Neural crest cell (in vitro differentiated cells): ENCODE measurements at regions not wholly inside any gene's neighbourhood (a gene's known extent, or its start where the extent isn't known, plus 50 kb on each side); places are given as distances from the start of the nearest gene placed in this dataset.
"Not testable (repeated sequence)": the region's sequence is repeated elsewhere in the genome, so short reads cannot be mapped to it uniquely, and the experiment has no call there.

Source experiments
- DNase-seq: peaks from one replicate; pipeline ENCODE4 v3.0.0; 2021; ENCODE audit warnings: low read depth, mixed read lengths, low spot score
- H3K27ac Mint-ChIP-seq: one replicate; pipeline ENCODE4 v1.8.0; 2021; ENCODE audit warnings: mild to moderate bottlenecking, mixed read lengths; ENCODE audit not compliant: unreplicated experiment
- H3K27me3 Mint-ChIP-seq: 2 replicates; pipeline ENCODE4 v1.8.0; 2021; ENCODE audit warnings: low read depth, mild to moderate bottlenecking, mixed read lengths
- H3K36me3 Mint-ChIP-seq: 2 replicates; pipeline ENCODE4 v1.8.0; 2021; ENCODE audit warnings: low read depth, mild to moderate bottlenecking, mixed read lengths
- H3K4me1 Mint-ChIP-seq: 2 replicates; pipeline ENCODE4 v1.8.0; 2021; ENCODE audit warnings: mixed read lengths
- H3K4me3 Mint-ChIP-seq: one replicate; pipeline ENCODE4 v1.8.0; 2021; ENCODE audit warnings: mild to moderate bottlenecking, mixed read lengths
- H3K9me3 Mint-ChIP-seq: 2 replicates; pipeline ENCODE4 v1.8.0; 2021; ENCODE audit warnings: mixed read lengths
- CTCF ChIP-seq: fragments of 200-600 bp; sonication (generic); conservative IDR thresholded peaks from 2 replicates; pipeline ENCODE4 v1.5.0; 2021; ENCODE audit warnings: antibody characterized with exemption, mild to moderate bottlenecking

DNA sequence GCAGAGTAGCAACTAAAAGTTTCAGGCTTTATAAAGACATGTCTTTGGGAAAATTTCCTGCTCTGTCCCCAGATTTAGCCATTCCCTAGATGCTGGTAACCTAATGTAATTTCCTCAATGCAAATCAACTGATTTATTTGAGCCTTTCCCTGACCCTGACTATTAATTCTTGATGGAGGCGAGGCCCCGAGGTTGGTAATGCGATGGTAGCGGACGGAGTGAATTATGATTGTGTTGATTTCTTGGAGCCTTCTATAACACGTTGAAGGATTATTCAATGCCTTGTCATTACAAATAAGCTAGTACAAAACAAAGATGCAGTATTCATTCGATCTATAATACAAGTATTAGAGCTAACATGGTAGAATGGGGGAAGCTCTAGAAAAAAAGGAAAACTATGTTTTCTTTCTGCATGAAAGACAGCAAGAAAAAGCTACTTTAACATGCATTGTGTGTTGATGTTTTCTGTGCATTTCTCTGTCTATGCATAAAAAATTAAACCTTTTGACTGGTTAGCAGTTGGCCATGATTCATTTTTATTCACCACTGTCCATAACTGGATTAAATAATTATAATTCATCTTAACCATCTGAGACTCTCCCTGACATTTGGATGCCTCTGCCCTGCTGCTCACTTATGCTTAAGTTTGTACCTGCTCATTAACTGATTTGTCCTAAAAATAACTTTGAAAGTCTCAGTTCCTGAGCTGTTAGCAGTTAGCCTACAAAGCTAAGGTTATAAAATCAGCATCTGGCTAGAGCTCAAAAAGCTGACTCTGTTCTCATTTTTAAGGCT is 490.2 kb upstream of the NUDT12 start:
- Mint-ChIP-seq H3K27me3 (no peaks in the 10 kb centered on the region), H3K9me3 (no peaks in the 10 kb centered on the region), H3K4me1 (no peaks in the 10 kb centered on the region), H3K36me3 (no peaks in the 10 kb centered on the region), H3K27ac (no peak overlapping the region), H3K4me3 (no peak overlapping the region)
- no peak for TF ChIP-seq CTCF
- no peak for DNase-seq

DNA sequence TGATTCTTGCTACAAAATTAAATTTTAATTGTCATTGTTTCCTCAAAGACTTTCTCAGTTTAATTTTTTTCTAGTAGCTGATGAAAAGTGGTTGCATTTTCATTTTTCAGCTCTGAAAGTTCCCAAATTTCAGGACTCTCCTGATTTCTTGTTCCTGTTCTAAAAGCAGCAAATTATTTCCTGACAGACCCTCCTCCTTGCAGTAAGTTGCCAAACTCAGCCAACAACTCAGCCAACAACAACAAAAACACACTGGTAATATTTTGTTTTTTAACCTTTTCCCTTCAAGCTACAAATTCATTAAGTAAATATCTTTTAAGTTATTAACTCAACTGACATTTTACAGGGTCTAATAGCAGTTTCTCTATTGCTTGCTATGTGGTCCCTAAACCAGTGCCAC is 487.8 kb upstream of the NUDT12 start:
- TF ChIP-seq CTCF: no peak
- Mint-ChIP-seq H3K9me3 (no peaks in the 10 kb centered on the region), H3K27ac (no peak overlapping the region), H3K4me1 (no peaks in the 10 kb centered on the region), H3K36me3 (no peaks in the 10 kb centered on the region), H3K4me3 (no peak overlapping the region), H3K27me3 (no peaks in the 10 kb centered on the region)
- no peak for DNase-seq

- TF ChIP-seq CTCF: no peak
- Mint-ChIP-seq H3K36me3 (no peaks in the 10 kb centered on the region), H3K4me3 (no peak overlapping the region), H3K27ac (no peak overlapping the region), H3K4me1 (no peaks in the 10 kb centered on the region), H3K9me3 (no peaks in the 10 kb centered on the region), H3K27me3 (no peaks in the 10 kb centered on the region)
- no peak for DNase-seq
These were observed 487.2 kb upstream of the NUDT12 start for GRCh38 chr5:104049752-104050151.

- DNase-seq: no peak
- Mint-ChIP-seq H3K36me3 (no peaks in the 10 kb centered on the region), H3K9me3 (no peaks in the 10 kb centered on the region), H3K27ac (no peak overlapping the region), H3K4me3 (no peak overlapping the region), H3K4me1 (no peaks in the 10 kb centered on the region), H3K27me3 (no peaks in the 10 kb centered on the region)
- no peak for TF ChIP-seq CTCF
These were observed 485.6 kb upstream of the NUDT12 start for GRCh38 chr5:104048231-104048630.

GRCh38 chr5:104045987-104046386 is 483.4 kb upstream of the NUDT12 start:
- H3K27me3 Mint-ChIP-seq: no peaks in the 10 kb centered on the region
- no peak for TF ChIP-seq CTCF
- no peak for DNase-seq
- H3K9me3 Mint-ChIP-seq: no peaks in the 10 kb centered on the region
- H3K27ac Mint-ChIP-seq: no peak overlapping the region
- no peaks in the 10 kb centered on the region for H3K4me1 Mint-ChIP-seq
- no peaks in the 10 kb centered on the region for H3K36me3 Mint-ChIP-seq
- H3K4me3 Mint-ChIP-seq: no peak overlapping the region

DNA sequence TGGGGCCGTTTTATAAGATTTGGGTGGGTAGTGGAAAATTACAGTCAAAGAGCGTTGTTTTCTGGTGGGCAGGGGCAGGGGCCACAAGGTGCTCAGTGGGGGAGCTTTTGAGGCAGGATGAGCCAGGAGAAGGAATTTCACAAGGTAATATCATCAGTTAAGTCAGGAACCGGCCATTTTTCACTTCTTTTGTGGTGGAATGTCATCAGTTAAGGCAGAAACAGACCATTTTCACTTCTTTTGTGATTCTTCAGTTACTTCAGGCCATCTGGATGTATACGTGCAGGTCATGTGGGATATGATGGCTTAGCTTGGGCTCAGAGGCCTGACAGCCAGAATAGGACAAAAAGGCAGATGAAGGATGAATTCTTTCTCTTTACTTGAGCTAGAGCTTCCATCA is 477.3 kb upstream of the NUDT12 start:
- not testable (repeated sequence) for H3K36me3 Mint-ChIP-seq, H3K27ac Mint-ChIP-seq, H3K9me3 Mint-ChIP-seq

GRCh38 chr5:104037136-104037535 is 474.5 kb upstream of the NUDT12 start:
- H3K27ac Mint-ChIP-seq, DNase-seq, H3K36me3 Mint-ChIP-seq, H3K9me3 Mint-ChIP-seq, H3K4me1 Mint-ChIP-seq, H3K27me3 Mint-ChIP-seq, H3K4me3 Mint-ChIP-seq: not testable (repeated sequence)

More for the DNA sequence above, 477.3 kb upstream of the NUDT12 start:
- DNase-seq, H3K4me3 Mint-ChIP-seq, H3K27me3 Mint-ChIP-seq, H3K4me1 Mint-ChIP-seq: not testable (repeated sequence)

GRCh38 chr5:104033186-104033585 is 470.6 kb upstream of the NUDT12 start:
- not testable (repeated sequence) for H3K4me1 Mint-ChIP-seq, H3K36me3 Mint-ChIP-seq, H3K4me3 Mint-ChIP-seq, H3K27me3 Mint-ChIP-seq, H3K9me3 Mint-ChIP-seq, DNase-seq
- peak overlapping the region; percentile 60 for H3K27ac Mint-ChIP-seq
